PFSK-1 (cell line): ENCODE measurements at regions not wholly inside any gene's neighbourhood (a gene's known extent, or its start where the extent isn't known, plus 50 kb on each side); places are given as distances from the start of the nearest gene placed in this dataset.

Experiments used
- FOXP2 ChIP-seq: optimal IDR thresholded peaks from 2 replicates; pipeline ENCODE3; 2011; ENCODE audit warnings: borderline replicate concordance, control low read depth, inconsistent platforms; ENCODE audit not compliant: insufficient read depth; ENCODE audit errors: extremely low read length, extremely low read depth
- POLR2AphosphoS5 ChIP-seq: IDR thresholded peaks from 2 replicates; pipeline ENCODE4 v1.6.1; 2012; ENCODE audit warnings: low read depth, mild to moderate bottlenecking, control low read depth, low read length, moderate library complexity
- SIN3A ChIP-seq: IDR thresholded peaks from 2 replicates; pipeline ENCODE4 v1.6.1; 2012; ENCODE audit warnings: mild to moderate bottlenecking, low read length, moderate library complexity, borderline replicate concordance; ENCODE audit not compliant: insufficient read depth
- TAF1 ChIP-seq: IDR thresholded peaks from 2 replicates; pipeline ENCODE4 v1.6.1; 2012; ENCODE audit warnings: low read length, control low read depth, borderline replicate concordance; ENCODE audit not compliant: insufficient read depth
- TF ChIP-seq, protein P1 (sequence below), 2 experiments: IDR thresholded peaks; 2 replicates each; pipeline versions ENCODE4 v1.6.1 to v1.8.0; 2011 to 2012; ENCODE audit warnings: low read depth in 2 of 2, low read length in 2 of 2, control low read depth in 1 of 2, inconsistent platforms in 1 of 2, mild to moderate bottlenecking in 1 of 2, moderate library complexity in 1 of 2; ENCODE audit not compliant: insufficient read depth in 1 of 2

- TF ChIP-seq, protein P1, sequence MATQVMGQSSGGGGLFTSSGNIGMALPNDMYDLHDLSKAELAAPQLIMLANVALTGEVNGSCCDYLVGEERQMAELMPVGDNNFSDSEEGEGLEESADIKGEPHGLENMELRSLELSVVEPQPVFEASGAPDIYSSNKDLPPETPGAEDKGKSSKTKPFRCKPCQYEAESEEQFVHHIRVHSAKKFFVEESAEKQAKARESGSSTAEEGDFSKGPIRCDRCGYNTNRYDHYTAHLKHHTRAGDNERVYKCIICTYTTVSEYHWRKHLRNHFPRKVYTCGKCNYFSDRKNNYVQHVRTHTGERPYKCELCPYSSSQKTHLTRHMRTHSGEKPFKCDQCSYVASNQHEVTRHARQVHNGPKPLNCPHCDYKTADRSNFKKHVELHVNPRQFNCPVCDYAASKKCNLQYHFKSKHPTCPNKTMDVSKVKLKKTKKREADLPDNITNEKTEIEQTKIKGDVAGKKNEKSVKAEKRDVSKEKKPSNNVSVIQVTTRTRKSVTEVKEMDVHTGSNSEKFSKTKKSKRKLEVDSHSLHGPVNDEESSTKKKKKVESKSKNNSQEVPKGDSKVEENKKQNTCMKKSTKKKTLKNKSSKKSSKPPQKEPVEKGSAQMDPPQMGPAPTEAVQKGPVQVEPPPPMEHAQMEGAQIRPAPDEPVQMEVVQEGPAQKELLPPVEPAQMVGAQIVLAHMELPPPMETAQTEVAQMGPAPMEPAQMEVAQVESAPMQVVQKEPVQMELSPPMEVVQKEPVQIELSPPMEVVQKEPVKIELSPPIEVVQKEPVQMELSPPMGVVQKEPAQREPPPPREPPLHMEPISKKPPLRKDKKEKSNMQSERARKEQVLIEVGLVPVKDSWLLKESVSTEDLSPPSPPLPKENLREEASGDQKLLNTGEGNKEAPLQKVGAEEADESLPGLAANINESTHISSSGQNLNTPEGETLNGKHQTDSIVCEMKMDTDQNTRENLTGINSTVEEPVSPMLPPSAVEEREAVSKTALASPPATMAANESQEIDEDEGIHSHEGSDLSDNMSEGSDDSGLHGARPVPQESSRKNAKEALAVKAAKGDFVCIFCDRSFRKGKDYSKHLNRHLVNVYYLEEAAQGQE (IDR thresholded peaks at IDR 0.05; ENCODE audit: insufficient read depth in 1 of 2, low read depth in 2 of 2, low read length in 2 of 2), result no peak
- TF ChIP-seq SIN3A (no peak), TAF1 (no peak), POLR2AphosphoS5 (no peak), FOXP2 (no peak)
These were observed 931.4 kb upstream of the ACVR2A start for GRCh38 chr2:146913476-146913875.

DNA sequence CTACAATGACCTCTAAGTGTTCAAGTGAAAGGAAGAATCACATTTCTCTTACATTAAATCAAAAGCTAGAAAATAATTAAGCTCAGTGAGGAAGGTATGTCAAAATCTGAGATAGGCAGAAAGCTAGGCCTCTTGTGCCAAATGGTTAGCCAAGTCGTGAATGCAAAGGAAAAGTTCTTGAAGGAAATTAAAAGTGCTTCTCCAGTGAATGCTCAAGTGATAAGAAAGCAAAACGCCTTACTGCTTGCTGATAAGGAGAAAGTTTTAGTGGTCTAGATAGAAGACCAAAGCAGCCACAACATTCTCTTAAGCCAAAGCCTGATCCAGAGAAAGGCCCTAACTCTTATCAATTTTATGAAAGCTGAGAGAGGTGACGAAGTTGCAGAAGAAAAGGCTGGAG lies 932.3 kb upstream of the ACVR2A start:
- TF ChIP-seq SIN3A (no peak), FOXP2 (no peak), TAF1 (no peak), POLR2AphosphoS5 (no peak)
- TF ChIP-seq, protein P1 (IDR thresholded peaks at IDR 0.05; ENCODE audit: insufficient read depth in 1 of 2, low read depth in 2 of 2, low read length in 2 of 2), result no peak

DNA sequence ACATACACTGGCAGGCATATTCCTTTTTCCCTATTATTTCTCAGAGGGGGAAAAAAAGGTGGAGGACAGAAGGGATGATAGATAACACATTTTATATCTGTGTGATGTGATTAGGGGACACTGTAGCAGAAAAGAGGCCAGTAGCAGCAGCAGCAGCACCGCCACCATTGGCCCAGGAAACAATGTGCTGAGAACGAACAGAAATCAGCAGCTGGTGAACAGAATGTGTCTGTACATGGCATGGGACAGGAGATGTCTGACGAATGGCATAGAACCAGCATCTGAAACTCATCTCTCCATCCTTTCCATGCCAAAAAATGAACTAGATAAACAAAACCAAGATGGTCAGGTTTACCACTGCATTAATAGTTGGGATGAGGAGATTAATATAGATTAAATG lies 936.1 kb upstream of the ACVR2A start:
- TF ChIP-seq POLR2AphosphoS5 (no peak), SIN3A (no peak), FOXP2 (no peak), TAF1 (no peak)
- TF ChIP-seq, protein P1 (IDR thresholded peaks at IDR 0.05; ENCODE audit: insufficient read depth in 1 of 2, low read depth in 2 of 2, low read length in 2 of 2), result no peak

DNA sequence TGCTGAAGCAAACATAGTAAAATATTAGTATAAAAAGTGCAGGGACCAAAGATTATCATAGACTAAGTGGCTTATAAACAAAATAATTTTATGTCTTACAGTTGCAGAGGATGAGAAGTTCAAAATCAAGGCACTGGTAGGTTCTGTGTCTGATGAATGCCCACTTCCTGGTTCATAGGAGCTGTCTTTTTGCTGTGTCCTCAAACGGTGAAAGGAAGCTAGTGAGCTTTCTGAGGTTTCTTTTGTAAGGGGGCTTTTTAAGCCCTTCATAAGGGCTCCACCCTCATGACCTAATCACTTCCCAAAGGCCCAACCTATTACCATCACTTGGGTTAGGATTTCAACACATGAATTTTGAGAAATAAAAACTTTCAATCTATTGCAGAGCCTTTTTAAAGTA lies 946.7 kb upstream of the ACVR2A start:
- TF ChIP-seq, protein P1 (IDR thresholded peaks at IDR 0.05; ENCODE audit: insufficient read depth in 1 of 2, low read depth in 2 of 2, low read length in 2 of 2), result no peak
- TF ChIP-seq TAF1 (no peak), POLR2AphosphoS5 (no peak), SIN3A (no peak), FOXP2 (no peak)

DNA sequence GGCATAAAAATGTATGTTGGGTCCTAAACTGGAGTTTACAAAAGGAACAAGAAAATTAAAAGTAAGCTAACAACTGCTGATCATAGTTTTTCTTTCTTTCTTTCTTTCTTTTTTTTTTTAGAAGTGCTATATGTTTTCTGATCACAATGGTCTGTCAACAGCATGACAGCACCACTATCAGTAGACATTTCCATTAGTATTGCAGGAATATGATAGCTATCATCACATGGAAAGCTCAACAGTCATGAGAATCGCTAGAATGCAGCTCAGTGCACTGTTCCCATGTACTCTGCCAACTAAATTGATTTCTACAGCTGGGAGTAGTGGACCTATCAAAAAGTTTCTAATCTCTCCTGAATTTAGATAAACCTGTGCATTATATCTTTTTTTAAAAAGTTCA lies 950.3 kb upstream of the ACVR2A start:
- TF ChIP-seq SIN3A (no peak), POLR2AphosphoS5 (no peak), FOXP2 (no peak), TAF1 (no peak)
- TF ChIP-seq, protein P1 (IDR thresholded peaks at IDR 0.05; ENCODE audit: insufficient read depth in 1 of 2, low read depth in 2 of 2, low read length in 2 of 2), result no peak
